ENCODE measurements at regions not wholly inside any gene's neighbourhood (a gene's known extent, or its start where the extent isn't known, plus 50 kb on each side); places are given as distances from the start of the nearest gene placed in this dataset.

- no peak for DNase-seq (ENCODE audit: low read depth)
- H3K4me3 ChIP-seq (ENCODE audit: low read length) = no peak overlapping the region
- no peak for TF ChIP-seq CTCF (conservative IDR thresholded peaks at IDR 0.05; ENCODE audit: low read length)
These were observed 380.7 kb downstream of the PLOD2 start for GRCh38 chr3:145780301-145780700.

- no peak for TF ChIP-seq CTCF (conservative IDR thresholded peaks at IDR 0.05; ENCODE audit: low read length)
- H3K4me3 ChIP-seq (ENCODE audit: low read length) = no peak overlapping the region
- DNase-seq (ENCODE audit: low read depth) = no peak
These were observed 375.3 kb downstream of the PLOD2 start for GRCh38 chr3:145785668-145786067.

GRCh38 chr3:145798007-145798406 is 363.0 kb downstream of the PLOD2 start:
- no peak for DNase-seq (ENCODE audit: low read depth)
- H3K4me3 ChIP-seq (ENCODE audit: low read length) = no peak overlapping the region
- TF ChIP-seq CTCF (conservative IDR thresholded peaks at IDR 0.05; ENCODE audit: low read length) = no peak

- no peak overlapping the region for H3K4me3 ChIP-seq (ENCODE audit: low read length)
- no peak for TF ChIP-seq CTCF (conservative IDR thresholded peaks at IDR 0.05; ENCODE audit: low read length)
- DNase-seq (ENCODE audit: low read depth) = peak; percentile 2
These were observed 362.1 kb downstream of the PLOD2 start for GRCh38 chr3:145798696-145799537.

- DNase-seq (ENCODE audit: low read depth) = no peak
- no peak for TF ChIP-seq CTCF (conservative IDR thresholded peaks at IDR 0.05; ENCODE audit: low read length)
- H3K4me3 ChIP-seq (ENCODE audit: low read length) = no peak overlapping the region
These were observed 359.3 kb downstream of the PLOD2 start for GRCh38 chr3:145801696-145802095.

- DNase-seq (ENCODE audit: low read depth) = no peak
- TF ChIP-seq CTCF (conservative IDR thresholded peaks at IDR 0.05; ENCODE audit: low read length) = no peak
These were observed 353.0 kb downstream of the PLOD2 start for GRCh38 chr3:145807990-145808389.

GRCh38 chr3:145812391-145812790 is 348.6 kb downstream of the PLOD2 start:
- TF ChIP-seq CTCF (conservative IDR thresholded peaks at IDR 0.05; ENCODE audit: low read length) = no peak
- H3K4me3 ChIP-seq (ENCODE audit: low read length) = no peak overlapping the region
- no peak for DNase-seq (ENCODE audit: low read depth)

More at GRCh38 chr3:145807990-145808389, 353.0 kb downstream of the PLOD2 start:
- no peak overlapping the region for H3K4me3 ChIP-seq (ENCODE audit: low read length)
